GM23248 (cell line): ENCODE measurements at regions not wholly inside any gene's neighbourhood (a gene's known extent, or its start where the extent isn't known, plus 50 kb on each side); places are given as distances from the start of the nearest gene placed in this dataset.
A peak's percentile ranks its signal among the peaks of the same experiment; 100 is the strongest.

Experiments
- DNase-seq: peaks from one replicate; pipeline ENCODE4 v3.0.0-alpha.2; 2015
- H2AFZ ChIP-seq: fragments of 200-600 bp; sonication (generic); 2 replicates; pipeline ENCODE4 v1.6.1; 2016; ENCODE audit warnings: antibody characterized with exemption
- H3F3A ChIP-seq: fragments of 200-600 bp; sonication (generic); 2 replicates; pipeline ENCODE4 v1.6.1; 2016; ENCODE audit warnings: mild to moderate bottlenecking, antibody characterized with exemption, mixed run types; ENCODE audit not compliant: insufficient read depth
- H3K27ac ChIP-seq: fragments of 200-600 bp; sonication (generic); 2 replicates; pipeline ENCODE4 v1.5.1; 2016; ENCODE audit warnings: mild to moderate bottlenecking
- H3K27me3 ChIP-seq: fragments of 200-600 bp; sonication (generic); replicated peaks from 2 replicates; pipeline ENCODE4 v1.6.1; 2016; ENCODE audit warnings: mild to moderate bottlenecking; ENCODE audit not compliant: insufficient read depth
- H3K36me3 ChIP-seq: fragments of 200-600 bp; sonication (generic); 2 replicates; pipeline ENCODE4 v1.6.1; 2016; ENCODE audit warnings: low read depth, mild to moderate bottlenecking
- H3K4me1 ChIP-seq: fragments of 200-600 bp; sonication (generic); 2 replicates; pipeline ENCODE4 v1.6.1; 2016; ENCODE audit warnings: mild to moderate bottlenecking; ENCODE audit not compliant: insufficient read depth
- H3K4me2 ChIP-seq: fragments of 200-600 bp; sonication (generic); one replicate; pipeline ENCODE4 v1.6.1; 2016; ENCODE audit warnings: mild to moderate bottlenecking; ENCODE audit not compliant: unreplicated experiment
- H3K4me3 ChIP-seq: fragments of 200-600 bp; sonication (generic); 2 replicates; pipeline ENCODE4 v1.5.1; 2016; ENCODE audit warnings: mild to moderate bottlenecking
- H3K79me2 ChIP-seq: fragments of 200-600 bp; sonication (generic); 2 replicates; pipeline ENCODE4 v1.6.1; 2016; ENCODE audit warnings: mild to moderate bottlenecking; ENCODE audit not compliant: insufficient read depth
- H3K9ac ChIP-seq: fragments of 200-600 bp; sonication (generic); 2 replicates; pipeline ENCODE4 v1.6.1; 2016; ENCODE audit warnings: mild to moderate bottlenecking
- H3K9me2 ChIP-seq: fragments of 200-600 bp; sonication (generic); 2 replicates; pipeline ENCODE4 v1.6.1; 2016; ENCODE audit warnings: mixed run types, mild to moderate bottlenecking, moderate library complexity; ENCODE audit not compliant: insufficient read depth
- H3K9me3 ChIP-seq: fragments of 200-600 bp; sonication (generic); one replicate; pipeline ENCODE4 v1.6.1; 2017; ENCODE audit warnings: low read depth
- H4K20me1 ChIP-seq: fragments of 200-600 bp; sonication (generic); 2 replicates; pipeline ENCODE4 v1.6.0; 2016; ENCODE audit not compliant: insufficient read depth
- EZH2 ChIP-seq: fragments of 200-600 bp; sonication (generic); IDR thresholded peaks from 2 replicates; pipeline ENCODE4 v1.6.1; 2018; ENCODE audit warnings: antibody characterized with exemption, mild to moderate bottlenecking; ENCODE audit not compliant: insufficient read depth, poor library complexity, severe bottlenecking
- EZH2phosphoT487 ChIP-seq: fragments of 200-600 bp; sonication (generic); IDR thresholded peaks from 2 replicates; pipeline ENCODE4 v1.6.1; 2018; ENCODE audit warnings: antibody characterized with exemption, moderate library complexity, mild to moderate bottlenecking, low read depth; ENCODE audit not compliant: insufficient read depth
- WGBS, 2 experiments: methylation state at CpG; one replicate each; pipeline ENCODE4 v1.1.6; 2015 to 2017; ENCODE audit warnings: low lambda C conversion rate in 2 of 2, low coverage in 1 of 2; ENCODE audit errors: missing lambda C conversion rate in 2 of 2; 5-methylcytosine and 5-hydroxymethylcytosine counted together
- in situ Hi-C: fragments of 300-500 bp; cut with MboI; formaldehyde crosslinking; loops from 2 replicates; pipeline ENCODE4 v1.15.0; 2020

- H3K4me3 ChIP-seq: no peak overlapping the region
- no peaks in the 10 kb centered on the region for H3K9me3 ChIP-seq
- in situ Hi-C loops: no loop called here
- DNase-seq: no peak
- H3K27ac ChIP-seq: no peak overlapping the region
- H4K20me1 ChIP-seq: no peaks in the 10 kb centered on the region
- no peak overlapping the region for H3K4me2 ChIP-seq
- H2AFZ ChIP-seq: no peak overlapping the region
- no peaks in the 10 kb centered on the region for H3F3A ChIP-seq
- no peaks in the 10 kb centered on the region for H3K9me2 ChIP-seq
- H3K27me3 ChIP-seq: no peaks in the 10 kb centered on the region
- 63 to 67% methylated on average over 6 of the region's 6 CpGs for WGBS, 2 experiments
- H3K9ac ChIP-seq: no peak overlapping the region
- no peak for TF ChIP-seq EZH2phosphoT487
- H3K79me2 ChIP-seq: no peaks in the 10 kb centered on the region
- H3K4me1 ChIP-seq: no peaks in the 10 kb centered on the region
- H3K36me3 ChIP-seq: no peaks in the 10 kb centered on the region
These were observed 116.6 kb upstream of the WDR11 start for GRCh38 chr10:120734483-120735078.

- Histone ChIP-seq H3F3A (no peaks in the 10 kb centered on the region), H3K9ac (no peak overlapping the region), H3K4me3 (no peak overlapping the region), H3K9me2 (no peaks in the 10 kb centered on the region), H3K79me2 (no peaks in the 10 kb centered on the region), H4K20me1 (no peaks in the 10 kb centered on the region), H3K4me1 (no peaks in the 10 kb centered on the region), H3K4me2 (no peak overlapping the region), H2AFZ (no peak overlapping the region), H3K27me3 (no peaks in the 10 kb centered on the region), H3K36me3 (no peaks in the 10 kb centered on the region), H3K9me3 (no peaks in the 10 kb centered on the region), H3K27ac (no peak overlapping the region)
- in situ Hi-C loops: no loop called here
- DNase-seq: no peak
- TF ChIP-seq EZH2 (no peak), EZH2phosphoT487 (no peak)
- WGBS, 2 experiments: 54 to 55% methylated on average over 5 of the region's 5 CpGs
These were observed 115.8 kb upstream of the WDR11 start for GRCh38 chr10:120735315-120735714.

GRCh38 chr10:120735773-120736371 lies 115.3 kb upstream of the WDR11 start:
- H3K9me3 ChIP-seq: no peaks in the 10 kb centered on the region
- no peaks in the 10 kb centered on the region for H3F3A ChIP-seq
- peak; percentile 53 for DNase-seq
- no peaks in the 10 kb centered on the region for H3K9me2 ChIP-seq
- H3K79me2 ChIP-seq: no peaks in the 10 kb centered on the region
- H3K4me3 ChIP-seq: no peak overlapping the region
- no peaks in the 10 kb centered on the region for H3K36me3 ChIP-seq
- no peak overlapping the region for H3K4me2 ChIP-seq
- no peaks in the 10 kb centered on the region for H3K27me3 ChIP-seq
- in situ Hi-C loops: no loop called here
- H3K9ac ChIP-seq: no peak overlapping the region
- H3K27ac ChIP-seq: no peak overlapping the region
- H3K4me1 ChIP-seq: no peaks in the 10 kb centered on the region
- WGBS, 2 experiments: 23 to 25% methylated on average over 5 of the region's 5 CpGs
- no peak for TF ChIP-seq EZH2
- TF ChIP-seq EZH2phosphoT487: no peak
- no peaks in the 10 kb centered on the region for H4K20me1 ChIP-seq
- H2AFZ ChIP-seq: no peak overlapping the region

GRCh38 chr10:120736377-120736776 lies 114.8 kb upstream of the WDR11 start:
- H3K27ac ChIP-seq: no peak overlapping the region
- DNase-seq: no peak
- no peak overlapping the region for H2AFZ ChIP-seq
- H3K9ac ChIP-seq: no peak overlapping the region
- no peaks in the 10 kb centered on the region for H3K27me3 ChIP-seq
- H3K9me3 ChIP-seq: no peaks in the 10 kb centered on the region
- no peaks in the 10 kb centered on the region for H3K4me1 ChIP-seq
- H3K79me2 ChIP-seq: no peaks in the 10 kb centered on the region
- WGBS, 2 experiments: 31% methylated on average over 4 of the region's 4 CpGs
- H3F3A ChIP-seq: no peaks in the 10 kb centered on the region
- no peak overlapping the region for H3K4me2 ChIP-seq
- in situ Hi-C loops: no loop called here
- no peaks in the 10 kb centered on the region for H3K36me3 ChIP-seq
- TF ChIP-seq EZH2: no peak
- no peak for TF ChIP-seq EZH2phosphoT487
- no peaks in the 10 kb centered on the region for H3K9me2 ChIP-seq
- H3K4me3 ChIP-seq: no peak overlapping the region
- no peaks in the 10 kb centered on the region for H4K20me1 ChIP-seq
